ENCODE measurements at regions not wholly inside any gene's neighbourhood (a gene's known extent, or its start where the extent isn't known, plus 50 kb on each side); places are given as distances from the start of the nearest gene placed in this dataset.
"Not testable (repeated sequence)": the region's sequence is repeated elsewhere in the genome, so short reads cannot be mapped to it uniquely, and the experiment has no call there.

GRCh38 chr22:48483764-48484528 lies 1343.7 kb downstream of the BRD1 start:
- no peak for DNase-seq

- no peak for DNase-seq
Observed at GRCh38 chr22:48482771-48483170, 1344.9 kb downstream of the BRD1 start.

- not testable (repeated sequence) for DNase-seq
Observed at GRCh38 chr22:48482198-48482597, 1345.5 kb downstream of the BRD1 start.

- DNase-seq: no peak
Observed at GRCh38 chr22:48481748-48482147, 1345.9 kb downstream of the BRD1 start.

GRCh38 chr22:48478529-48479265 lies 1349.0 kb downstream of the BRD1 start:
- DNase-seq: no peak

- no peak for DNase-seq
Observed at GRCh38 chr22:48478124-48478523, 1349.5 kb downstream of the BRD1 start.

- DNase-seq: no peak
Observed at GRCh38 chr22:48477031-48477721, 1350.5 kb downstream of the BRD1 start.

GRCh38 chr22:48476577-48476976 lies 1351.1 kb downstream of the BRD1 start:
- no peak for DNase-seq

GRCh38 chr22:48475661-48476345 lies 1351.9 kb downstream of the BRD1 start:
- no peak for DNase-seq

GRCh38 chr22:48474881-48475280 lies 1352.8 kb downstream of the BRD1 start:
- DNase-seq: no peak

- DNase-seq: no peak
Observed at GRCh38 chr22:48473202-48473601, 1354.5 kb downstream of the BRD1 start.

- DNase-seq: no peak
Observed at GRCh38 chr22:48464246-48464645, 1363.4 kb downstream of the BRD1 start.

- DNase-seq: no peak
Observed at GRCh38 chr22:48459859-48460823, 1367.5 kb downstream of the BRD1 start.

- no peak for DNase-seq
Observed at GRCh38 chr22:48459259-48459658, 1368.4 kb downstream of the BRD1 start.

GRCh38 chr22:48456449-48456848 lies 1371.2 kb downstream of the BRD1 start:
- DNase-seq: no peak

GRCh38 chr22:48453751-48454485 lies 1373.8 kb downstream of the BRD1 start:
- no peak for DNase-seq

GRCh38 chr22:48453171-48453570 lies 1374.5 kb downstream of the BRD1 start:
- DNase-seq: no peak

- DNase-seq: no peak
Observed at GRCh38 chr22:48452766-48453165, 1374.9 kb downstream of the BRD1 start.

- no peak for DNase-seq
Observed at GRCh38 chr22:48451891-48452290, 1375.8 kb downstream of the BRD1 start.

- DNase-seq: no peak
Observed at GRCh38 chr22:48450188-48450825, 1377.4 kb downstream of the BRD1 start.
